Gastrocnemius medialis (tissue), 4 donors: ENCODE measurements at regions not wholly inside any gene's neighbourhood (a gene's known extent, or its start where the extent isn't known, plus 50 kb on each side); places are given as distances from the start of the nearest gene placed in this dataset.

Experiments used
- ATAC-seq, 2 donors: fragments of 150-250 bp; one replicate each; pipeline ENCODE4 v1.9.1; 2016
- DNase-seq, 2 donors: peaks; one replicate each; pipeline ENCODE4 v3.0.0-alpha.2; 2019
- H3K27ac ChIP-seq, 4 donors: fragments of 200-600 bp; sonication (generic); 1 replicate in 1 of 4; 2 replicates in 3 of 4; pipeline ENCODE4 v1.5.1; 2016 to 2018; ENCODE audit warnings: mild to moderate bottlenecking in 2 of 4, moderate library complexity in 1 of 4
- H3K27me3 ChIP-seq, 3 donors: fragments of 200-600 bp; sonication (generic) in 2 of 3; 1 replicate in 1 of 3; 2 replicates in 2 of 3; pipeline versions ENCODE4 v1.5.1 to v1.6.0; 2016 to 2019; ENCODE audit warnings: mild to moderate bottlenecking in 1 of 3, moderate library complexity in 1 of 3
- H3K36me3 ChIP-seq, 2 donors: fragments of 200-600 bp; sonication (generic) in 1 of 2; one replicate each; pipeline ENCODE4 v1.5.1; 2017 to 2018
- H3K4me1 ChIP-seq, 2 donors: fragments of 200-600 bp; sonication (generic) in 1 of 2; one replicate each; pipeline ENCODE4 v1.5.1; 2016 to 2017; ENCODE audit warnings: mild to moderate bottlenecking in 2 of 2
- H3K4me3 ChIP-seq, 4 donors: fragments of 200-600 bp; sonication (generic) in 3 of 4; 1 replicate in 1 of 4; 2 replicates in 3 of 4; pipeline ENCODE4 v1.5.1; 2016 to 2019; ENCODE audit warnings: mild to moderate bottlenecking in 2 of 4
- H3K9me3 ChIP-seq, 3 donors: fragments of 200-600 bp; sonication (generic) in 2 of 3; 1 replicate in 1 of 3; 2 replicates in 2 of 3; pipeline ENCODE4 v1.5.1; 2016 to 2019
- POLR2A ChIP-seq, 2 donors: fragments of 450-650 bp; IDR thresholded peaks; one replicate each; pipeline ENCODE4 v1.6.1; 2017; ENCODE audit warnings: antibody characterized with exemption in 2 of 2, mild to moderate bottlenecking in 2 of 2, moderate library complexity in 2 of 2
- in situ Hi-C, 4 donors: fragments of 200-750 bp; cut with MboI; loops; one replicate each; pipeline versions ENCODE4 v1.15.0 to v1.8.0; 2017; ENCODE audit warnings: low sequenced_read_pairs in 4 of 4
- intact Hi-C: fragments of 100-400 bp; cut with DNase I; formaldehyde crosslinking; loops from one replicate; pipeline ENCODE4 v1.15.1; 2023; ENCODE audit warnings: low total_unique reads
- TF ChIP-seq, protein P1 (sequence below), 5 experiments: fragments of 450-650 bp in 3 of 5; fragments of 200-600 bp in 2 of 5; sonication (generic) in 2 of 5; IDR thresholded peaks in 4 of 5; conservative IDR thresholded peaks in 1 of 5; 1 replicate in 4 of 5; 2 replicates in 1 of 5; pipeline ENCODE4 v1.5.1; 2016 to 2019; ENCODE audit warnings: antibody characterized with exemption in 5 of 5, mild to moderate bottlenecking in 3 of 5, moderate library complexity in 3 of 5

DNA sequence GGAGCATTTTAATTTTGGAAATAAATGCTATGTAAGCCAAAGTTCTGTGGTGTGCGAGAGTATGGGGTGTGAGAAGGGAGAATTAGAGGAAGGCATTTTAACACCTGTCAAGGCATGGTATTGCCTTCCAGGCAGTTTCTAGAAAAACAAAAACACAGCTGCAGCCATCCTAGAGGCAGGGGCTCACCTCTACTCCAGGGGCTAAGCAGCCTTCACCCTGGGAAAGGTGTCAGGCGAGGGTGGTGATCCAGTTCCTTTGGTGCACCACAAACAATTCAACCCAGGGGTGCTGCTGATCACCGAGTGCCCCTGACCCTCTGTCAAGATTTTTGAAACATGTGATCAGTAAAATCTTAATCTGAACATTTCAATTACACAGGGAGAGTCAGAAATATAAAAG, 59.2 kb upstream of the GPR26 start:
- Histone ChIP-seq H3K27ac (no peak overlapping the region), H3K4me3 (no peak overlapping the region), H3K36me3 (no peaks in the 10 kb centered on the region), H3K4me1 (no peaks in the 10 kb centered on the region), H3K9me3 (no peaks in the 10 kb centered on the region), H3K27me3 (peaks cover 0 to 7% (median 3%) of the 10 kb centered on the region in 3 donors)
- TF ChIP-seq, protein P1, sequence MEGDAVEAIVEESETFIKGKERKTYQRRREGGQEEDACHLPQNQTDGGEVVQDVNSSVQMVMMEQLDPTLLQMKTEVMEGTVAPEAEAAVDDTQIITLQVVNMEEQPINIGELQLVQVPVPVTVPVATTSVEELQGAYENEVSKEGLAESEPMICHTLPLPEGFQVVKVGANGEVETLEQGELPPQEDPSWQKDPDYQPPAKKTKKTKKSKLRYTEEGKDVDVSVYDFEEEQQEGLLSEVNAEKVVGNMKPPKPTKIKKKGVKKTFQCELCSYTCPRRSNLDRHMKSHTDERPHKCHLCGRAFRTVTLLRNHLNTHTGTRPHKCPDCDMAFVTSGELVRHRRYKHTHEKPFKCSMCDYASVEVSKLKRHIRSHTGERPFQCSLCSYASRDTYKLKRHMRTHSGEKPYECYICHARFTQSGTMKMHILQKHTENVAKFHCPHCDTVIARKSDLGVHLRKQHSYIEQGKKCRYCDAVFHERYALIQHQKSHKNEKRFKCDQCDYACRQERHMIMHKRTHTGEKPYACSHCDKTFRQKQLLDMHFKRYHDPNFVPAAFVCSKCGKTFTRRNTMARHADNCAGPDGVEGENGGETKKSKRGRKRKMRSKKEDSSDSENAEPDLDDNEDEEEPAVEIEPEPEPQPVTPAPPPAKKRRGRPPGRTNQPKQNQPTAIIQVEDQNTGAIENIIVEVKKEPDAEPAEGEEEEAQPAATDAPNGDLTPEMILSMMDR (IDR thresholded peaks at IDR 0.05 in 4 of 5, conservative IDR thresholded peaks at IDR 0.05 in 1 of 5), result no peak
- no peak for TF ChIP-seq POLR2A (IDR thresholded peaks at IDR 0.05)
- intact Hi-C loops, result no loop called here
- in situ Hi-C loops, result no loop called here
- no peak for DNase-seq
- ATAC-seq, result no peak

DNA sequence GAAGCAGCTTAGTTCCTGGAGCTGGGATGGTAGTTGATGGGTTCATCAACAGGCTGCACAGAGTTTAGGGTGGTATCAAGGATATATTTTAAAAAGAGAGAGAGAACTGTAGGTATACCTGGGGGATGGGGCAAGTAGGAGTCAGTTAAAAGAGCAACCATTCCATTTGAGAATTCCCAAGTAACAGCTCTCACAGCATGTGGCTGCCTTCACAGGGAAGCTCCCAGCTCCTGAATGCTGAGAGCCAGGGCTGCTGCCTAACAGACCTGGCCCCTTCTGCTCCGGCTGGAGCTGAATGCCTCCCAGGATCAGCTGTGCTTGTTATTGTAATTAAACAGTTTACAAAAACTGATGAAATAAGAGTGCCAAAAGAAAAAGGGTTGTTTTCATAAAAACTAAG, 58.8 kb upstream of the GPR26 start:
- H3K27me3 ChIP-seq, result peaks cover 0 to 7% (median 3%) of the 10 kb centered on the region in 3 donors
- no peaks in the 10 kb centered on the region for H3K9me3 ChIP-seq
- H3K4me3 ChIP-seq, result no peak overlapping the region
- in situ Hi-C loops (no loop called here), intact Hi-C loops (no loop called here)
- no peak for ATAC-seq
- H3K36me3 ChIP-seq, result no peaks in the 10 kb centered on the region
- DNase-seq, result no peak
- H3K27ac ChIP-seq, result no peak overlapping the region
- H3K4me1 ChIP-seq, result no peaks in the 10 kb centered on the region
- TF ChIP-seq POLR2A (IDR thresholded peaks at IDR 0.05), result no peak
- TF ChIP-seq, protein P1 (IDR thresholded peaks at IDR 0.05 in 4 of 5, conservative IDR thresholded peaks at IDR 0.05 in 1 of 5), result no peak

DNA sequence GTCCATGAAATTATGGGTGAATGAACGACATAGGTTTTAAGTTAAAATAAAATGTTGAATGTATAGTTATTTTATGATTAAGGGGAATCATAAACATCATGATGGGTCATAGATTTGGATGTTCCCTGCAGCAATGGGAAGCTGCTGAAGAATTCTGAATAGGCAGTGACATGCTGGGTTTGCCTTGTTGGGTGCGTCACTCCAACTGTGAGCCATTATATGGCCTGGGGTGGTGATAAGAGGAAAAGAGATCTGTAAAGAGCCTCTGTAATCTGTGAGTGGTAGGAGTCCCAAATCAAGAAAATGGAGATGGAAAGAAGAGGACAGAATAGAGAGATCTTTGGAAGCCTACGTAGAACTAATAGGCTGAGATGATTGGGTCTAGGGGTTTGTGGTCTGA, 58.1 kb upstream of the GPR26 start:
- in situ Hi-C loops, result no loop called here
- Histone ChIP-seq H3K4me3 (no peak overlapping the region), H3K27ac (no peak overlapping the region), H3K27me3 (peaks cover 0 to 7% (median 3%) of the 10 kb centered on the region in 3 donors), H3K36me3 (no peaks in the 10 kb centered on the region), H3K9me3 (no peaks in the 10 kb centered on the region), H3K4me1 (no peaks in the 10 kb centered on the region)
- TF ChIP-seq, protein P1 (IDR thresholded peaks at IDR 0.05 in 4 of 5, conservative IDR thresholded peaks at IDR 0.05 in 1 of 5), result no peak
- TF ChIP-seq POLR2A (IDR thresholded peaks at IDR 0.05), result no peak
- intact Hi-C loops, result no loop called here
- DNase-seq (no peak), ATAC-seq (no peak)

DNA sequence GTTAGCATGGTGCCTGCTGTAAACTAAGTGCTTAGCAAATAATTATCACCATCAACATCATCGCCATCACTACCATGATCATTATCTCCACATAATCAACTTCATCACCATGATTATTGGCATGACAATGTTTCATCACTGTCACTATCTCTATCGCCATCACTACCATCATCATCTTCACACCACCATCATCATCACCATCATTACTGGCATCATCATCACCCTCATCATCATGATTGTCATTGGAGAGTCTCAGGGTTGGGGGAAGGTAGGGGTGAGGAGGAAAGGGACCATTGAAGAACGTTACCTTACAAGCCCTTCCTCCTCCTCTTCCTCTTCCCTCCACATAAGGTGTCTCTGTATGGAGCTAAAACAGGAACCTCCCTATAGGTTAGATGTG, 54.9 kb upstream of the GPR26 start:
- no peak for ATAC-seq
- Histone ChIP-seq H3K4me3 (no peak overlapping the region), H3K36me3 (no peaks in the 10 kb centered on the region), H3K27ac (no peak overlapping the region), H3K27me3 (peaks cover 0 to 4% (median 3%) of the 10 kb centered on the region in 3 donors), H3K4me1 (no peaks in the 10 kb centered on the region), H3K9me3 (no peaks in the 10 kb centered on the region)
- DNase-seq, result no peak
- intact Hi-C loops, result no loop called here
- TF ChIP-seq, protein P1 (IDR thresholded peaks at IDR 0.05 in 4 of 5, conservative IDR thresholded peaks at IDR 0.05 in 1 of 5), result no peak
- TF ChIP-seq POLR2A (IDR thresholded peaks at IDR 0.05), result no peak
- in situ Hi-C loops, result no loop called here

DNA sequence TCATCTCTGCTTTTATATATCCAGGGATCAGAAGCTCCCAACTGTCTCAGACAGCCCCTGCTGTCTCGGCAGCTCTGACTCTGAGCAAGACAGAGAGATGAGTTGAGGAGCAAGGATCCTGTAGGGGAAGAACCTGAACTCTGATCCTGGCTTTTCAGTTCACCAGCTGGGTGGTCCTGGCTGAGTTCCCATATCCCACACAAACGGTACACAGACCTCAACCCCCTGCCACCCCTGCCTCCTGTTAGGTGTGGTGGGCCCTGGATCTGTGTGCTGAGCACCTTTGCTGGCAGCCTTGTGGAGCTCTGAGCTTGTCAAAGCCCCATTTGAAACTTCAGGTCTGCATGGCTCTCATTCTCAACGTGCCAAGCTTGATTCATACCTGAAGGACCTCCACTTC, 54.3 kb upstream of the GPR26 start:
- no peaks in the 10 kb centered on the region for H3K9me3 ChIP-seq
- in situ Hi-C loops, result no loop called here
- peaks cover 0 to 3% (median 2%) of the 10 kb centered on the region in 3 donors for H3K27me3 ChIP-seq
- no peak for ATAC-seq
- intact Hi-C loops, result no loop called here
- no peak overlapping the region for H3K27ac ChIP-seq
- H3K36me3 ChIP-seq, result no peaks in the 10 kb centered on the region
- H3K4me3 ChIP-seq, result no peak overlapping the region
- H3K4me1 ChIP-seq, result no peaks in the 10 kb centered on the region
- TF ChIP-seq, protein P1 (IDR thresholded peaks at IDR 0.05 in 4 of 5, conservative IDR thresholded peaks at IDR 0.05 in 1 of 5), result no peak
- TF ChIP-seq POLR2A (IDR thresholded peaks at IDR 0.05), result no peak
- no peak for DNase-seq
